GM23338 (cell line): ENCODE measurements at regions not wholly inside any gene's neighbourhood (a gene's known extent, or its start where the extent isn't known, plus 50 kb on each side); places are given as distances from the start of the nearest gene placed in this dataset.

Source experiments
- ATAC-seq: fragments of 200-7000 bp; cut with Tn5 transposase; 3 replicates; pipeline ENCODE4 v1.9.1; 2020
- DNase-seq: peaks from one replicate; pipeline ENCODE4 v3.0.0-alpha.2; 2015; ENCODE audit warnings: low spot score
- H2AFZ ChIP-seq: fragments of 200-600 bp; sonication (generic); 2 replicates; pipeline ENCODE4 v1.8.0; 2016; ENCODE audit warnings: antibody characterized with exemption, mild to moderate bottlenecking, moderate library complexity
- H3F3A ChIP-seq: fragments of 200-600 bp; sonication (generic); replicated peaks from 2 replicates; pipeline ENCODE4 v1.8.0; 2017; ENCODE audit warnings: antibody characterized with exemption, mixed run types, low read depth
- H3K27ac ChIP-seq: fragments of 200-600 bp; sonication (generic); 2 replicates; pipeline ENCODE4 v1.6.1; 2016; ENCODE audit warnings: low read depth
- H3K27me3 ChIP-seq: fragments of 200-600 bp; sonication (generic); 2 replicates; pipeline ENCODE4 v1.8.0; 2016; ENCODE audit warnings: mild to moderate bottlenecking, mixed run types, moderate library complexity; ENCODE audit not compliant: insufficient read depth
- H3K36me3 ChIP-seq: fragments of 200-600 bp; sonication (generic); 2 replicates; pipeline ENCODE4 v1.8.0; 2016; ENCODE audit warnings: mild to moderate bottlenecking; ENCODE audit not compliant: insufficient read depth
- H3K4me1 ChIP-seq: fragments of 200-600 bp; sonication (generic); 2 replicates; pipeline ENCODE4 v1.8.0; 2016; ENCODE audit warnings: mild to moderate bottlenecking, moderate library complexity; ENCODE audit not compliant: insufficient read depth
- H3K4me2 ChIP-seq: fragments of 200-600 bp; sonication (generic); 2 replicates; pipeline ENCODE4 v1.7.1; 2017; ENCODE audit warnings: mixed run types
- H3K4me3 ChIP-seq: fragments of 200-600 bp; sonication (generic); 2 replicates; pipeline ENCODE4 v1.6.1; 2016; ENCODE audit warnings: mixed run types
- H3K79me2 ChIP-seq: fragments of 200-600 bp; sonication (generic); replicated peaks from 2 replicates; pipeline ENCODE4 v1.8.0; 2017; ENCODE audit warnings: mild to moderate bottlenecking; ENCODE audit not compliant: insufficient read depth
- H3K9me2 ChIP-seq: fragments of 200-600 bp; sonication (generic); 2 replicates; pipeline ENCODE4 v1.8.0; 2017; ENCODE audit not compliant: insufficient read depth
- H4K20me1 ChIP-seq: fragments of 200-600 bp; sonication (generic); replicated peaks from 2 replicates; pipeline ENCODE4 v1.8.0; 2017; ENCODE audit warnings: mild to moderate bottlenecking; ENCODE audit not compliant: insufficient read depth
- H3K27ac Mint-ChIP-seq: 2 replicates; pipeline ENCODE4 v1.8.0; 2020; ENCODE audit warnings: inconsistent platforms, mild to moderate bottlenecking, moderate library complexity, mixed read lengths
- H3K27me3 Mint-ChIP-seq: 3 replicates; pipeline ENCODE4 v1.8.0; 2022; ENCODE audit warnings: low read depth, mild to moderate bottlenecking, moderate library complexity, mixed read lengths, inconsistent platforms; ENCODE audit not compliant: insufficient read depth, poor library complexity
- H3K36me3 Mint-ChIP-seq: 3 replicates; pipeline ENCODE4 v1.8.0; 2021; ENCODE audit warnings: low read depth, mild to moderate bottlenecking, inconsistent platforms, moderate library complexity, mixed read lengths
- H3K4me1 Mint-ChIP-seq: 3 replicates; pipeline ENCODE4 v1.8.0; 2020; ENCODE audit warnings: mild to moderate bottlenecking, inconsistent platforms, mixed read lengths
- H3K4me3 Mint-ChIP-seq: 3 replicates; pipeline ENCODE4 v1.8.0; 2021; ENCODE audit warnings: moderate library complexity, mild to moderate bottlenecking, inconsistent platforms, mixed read lengths
- H3K9me3 Mint-ChIP-seq: 3 replicates; pipeline ENCODE4 v1.8.0; 2020; ENCODE audit warnings: moderate library complexity, mild to moderate bottlenecking, inconsistent platforms, mixed read lengths
- CREB1 ChIP-seq: fragments of 250-450 bp; sonication (Bioruptor Pico); IDR thresholded peaks from 2 replicates; pipeline ENCODE4 v1.5.0; 2020; ENCODE audit warnings: low read depth, mild to moderate bottlenecking, moderate library complexity
- EZH2 ChIP-seq: fragments of 200-600 bp; sonication (generic); IDR thresholded peaks from one replicate; pipeline ENCODE4 v1.8.0; 2017; ENCODE audit warnings: antibody characterized with exemption, mild to moderate bottlenecking, low read depth; ENCODE audit not compliant: unreplicated experiment
- EZH2phosphoT487 ChIP-seq: fragments of 200-600 bp; sonication (generic); IDR thresholded peaks from one replicate; pipeline ENCODE4 v1.8.1; 2018; ENCODE audit warnings: antibody characterized with exemption; ENCODE audit not compliant: unreplicated experiment
- JUNB ChIP-seq: IDR thresholded peaks from one replicate; pipeline ENCODE4 v1.6.1; 2016; ENCODE audit warnings: antibody characterized with exemption; ENCODE audit not compliant: unreplicated experiment
- NANOG ChIP-seq: IDR thresholded peaks from 2 replicates; pipeline ENCODE4 v1.6.1; 2016; ENCODE audit warnings: antibody characterized with exemption, borderline replicate concordance
- POLR2AphosphoS5 ChIP-seq: IDR thresholded peaks from 2 replicates; pipeline ENCODE4 v1.6.1; 2016; ENCODE audit warnings: antibody characterized with exemption, low read depth
- STAT1 ChIP-seq: IDR thresholded peaks from one replicate; pipeline ENCODE4 v1.6.1; 2016; ENCODE audit warnings: antibody characterized with exemption; ENCODE audit not compliant: unreplicated experiment
- ZNF114 ChIP-seq: fragments of 250-450 bp; sonication (Bioruptor Pico); IDR thresholded peaks from 2 replicates; pipeline ENCODE4 v1.5.0; 2020; ENCODE audit warnings: mild to moderate bottlenecking, moderate library complexity
- ZNF331 ChIP-seq: fragments of 250-450 bp; sonication (Bioruptor Pico); IDR thresholded peaks from 2 replicates; pipeline ENCODE4 v1.5.0; 2020; ENCODE audit warnings: low read depth, mild to moderate bottlenecking, moderate library complexity
- TF ChIP-seq, protein P1 (sequence below): IDR thresholded peaks from 2 replicates; pipeline ENCODE4 v1.6.1; 2016; ENCODE audit warnings: antibody characterized with exemption
- TF ChIP-seq, protein P2 (sequence below), 2 experiments: fragments of 200-600 bp in 1 of 2; sonication (generic) in 1 of 2; conservative IDR thresholded peaks; 2 replicates each; pipeline versions ENCODE4 v1.5.1 to v1.6.1; 2016 to 2017; ENCODE audit warnings: antibody characterized with exemption in 2 of 2, low read depth in 2 of 2, mild to moderate bottlenecking in 2 of 2, moderate library complexity in 1 of 2
- TF ChIP-seq, protein P3 (sequence below): fragments of 250-450 bp; sonication (Bioruptor Pico); IDR thresholded peaks from 2 replicates; pipeline ENCODE4 v1.5.0; 2020; ENCODE audit warnings: mild to moderate bottlenecking, moderate library complexity
- TF ChIP-seq, protein P4 (sequence below): IDR thresholded peaks from one replicate; pipeline ENCODE4 v1.6.1; 2018; ENCODE audit warnings: antibody characterized with exemption; ENCODE audit not compliant: unreplicated experiment

DNA sequence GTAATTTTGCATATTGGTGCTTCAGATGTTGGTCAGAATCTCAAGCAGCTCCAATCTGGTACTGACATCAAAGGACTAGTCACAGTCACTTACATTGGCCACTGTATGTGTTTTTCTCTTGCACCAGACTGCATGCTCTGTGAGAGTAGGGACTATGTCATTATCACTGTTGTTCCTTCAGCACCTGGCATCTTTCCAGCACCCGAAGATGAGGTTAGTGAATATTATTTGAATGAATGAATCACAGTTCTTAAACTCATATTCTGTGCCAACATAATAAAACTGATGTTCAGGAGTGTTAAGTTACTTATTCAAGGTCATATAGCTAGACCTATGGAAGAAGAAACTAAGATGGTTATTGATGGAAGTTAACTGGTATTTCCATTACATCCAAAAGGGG lies 204.5 kb upstream of the TBX3 start:
- H3K27ac ChIP-seq, result no peak overlapping the region
- no peaks in the 10 kb centered on the region for H4K20me1 ChIP-seq
- H3K4me1 Mint-ChIP-seq, result no peaks in the 10 kb centered on the region
- H3K9me2 ChIP-seq, result 0 out of 2 replicates have a peak, but pooled peaks cover under 1% of the 10 kb centered on the region
- peaks cover 3% of the 10 kb centered on the region for H3K27me3 Mint-ChIP-seq
- no peak overlapping the region for H3K4me3 ChIP-seq
- no peaks in the 10 kb centered on the region for H3K36me3 ChIP-seq
- no peak for TF ChIP-seq EZH2phosphoT487
- TF ChIP-seq, protein P1, sequence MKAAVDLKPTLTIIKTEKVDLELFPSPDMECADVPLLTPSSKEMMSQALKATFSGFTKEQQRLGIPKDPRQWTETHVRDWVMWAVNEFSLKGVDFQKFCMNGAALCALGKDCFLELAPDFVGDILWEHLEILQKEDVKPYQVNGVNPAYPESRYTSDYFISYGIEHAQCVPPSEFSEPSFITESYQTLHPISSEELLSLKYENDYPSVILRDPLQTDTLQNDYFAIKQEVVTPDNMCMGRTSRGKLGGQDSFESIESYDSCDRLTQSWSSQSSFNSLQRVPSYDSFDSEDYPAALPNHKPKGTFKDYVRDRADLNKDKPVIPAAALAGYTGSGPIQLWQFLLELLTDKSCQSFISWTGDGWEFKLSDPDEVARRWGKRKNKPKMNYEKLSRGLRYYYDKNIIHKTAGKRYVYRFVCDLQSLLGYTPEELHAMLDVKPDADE, result no peak
- TF ChIP-seq EZH2, result no peak
- TF ChIP-seq, protein P2, sequence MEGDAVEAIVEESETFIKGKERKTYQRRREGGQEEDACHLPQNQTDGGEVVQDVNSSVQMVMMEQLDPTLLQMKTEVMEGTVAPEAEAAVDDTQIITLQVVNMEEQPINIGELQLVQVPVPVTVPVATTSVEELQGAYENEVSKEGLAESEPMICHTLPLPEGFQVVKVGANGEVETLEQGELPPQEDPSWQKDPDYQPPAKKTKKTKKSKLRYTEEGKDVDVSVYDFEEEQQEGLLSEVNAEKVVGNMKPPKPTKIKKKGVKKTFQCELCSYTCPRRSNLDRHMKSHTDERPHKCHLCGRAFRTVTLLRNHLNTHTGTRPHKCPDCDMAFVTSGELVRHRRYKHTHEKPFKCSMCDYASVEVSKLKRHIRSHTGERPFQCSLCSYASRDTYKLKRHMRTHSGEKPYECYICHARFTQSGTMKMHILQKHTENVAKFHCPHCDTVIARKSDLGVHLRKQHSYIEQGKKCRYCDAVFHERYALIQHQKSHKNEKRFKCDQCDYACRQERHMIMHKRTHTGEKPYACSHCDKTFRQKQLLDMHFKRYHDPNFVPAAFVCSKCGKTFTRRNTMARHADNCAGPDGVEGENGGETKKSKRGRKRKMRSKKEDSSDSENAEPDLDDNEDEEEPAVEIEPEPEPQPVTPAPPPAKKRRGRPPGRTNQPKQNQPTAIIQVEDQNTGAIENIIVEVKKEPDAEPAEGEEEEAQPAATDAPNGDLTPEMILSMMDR (conservative IDR thresholded peaks at IDR 0.05; ENCODE audit: low read depth in 2 of 2), result no peak
- no peak for TF ChIP-seq NANOG
- TF ChIP-seq ZNF114 (CRISPR knock-in tag), result no peak
- no peak for TF ChIP-seq CREB1 (CRISPR knock-in tag)
- no peak for TF ChIP-seq ZNF331
- TF ChIP-seq, protein P3, sequence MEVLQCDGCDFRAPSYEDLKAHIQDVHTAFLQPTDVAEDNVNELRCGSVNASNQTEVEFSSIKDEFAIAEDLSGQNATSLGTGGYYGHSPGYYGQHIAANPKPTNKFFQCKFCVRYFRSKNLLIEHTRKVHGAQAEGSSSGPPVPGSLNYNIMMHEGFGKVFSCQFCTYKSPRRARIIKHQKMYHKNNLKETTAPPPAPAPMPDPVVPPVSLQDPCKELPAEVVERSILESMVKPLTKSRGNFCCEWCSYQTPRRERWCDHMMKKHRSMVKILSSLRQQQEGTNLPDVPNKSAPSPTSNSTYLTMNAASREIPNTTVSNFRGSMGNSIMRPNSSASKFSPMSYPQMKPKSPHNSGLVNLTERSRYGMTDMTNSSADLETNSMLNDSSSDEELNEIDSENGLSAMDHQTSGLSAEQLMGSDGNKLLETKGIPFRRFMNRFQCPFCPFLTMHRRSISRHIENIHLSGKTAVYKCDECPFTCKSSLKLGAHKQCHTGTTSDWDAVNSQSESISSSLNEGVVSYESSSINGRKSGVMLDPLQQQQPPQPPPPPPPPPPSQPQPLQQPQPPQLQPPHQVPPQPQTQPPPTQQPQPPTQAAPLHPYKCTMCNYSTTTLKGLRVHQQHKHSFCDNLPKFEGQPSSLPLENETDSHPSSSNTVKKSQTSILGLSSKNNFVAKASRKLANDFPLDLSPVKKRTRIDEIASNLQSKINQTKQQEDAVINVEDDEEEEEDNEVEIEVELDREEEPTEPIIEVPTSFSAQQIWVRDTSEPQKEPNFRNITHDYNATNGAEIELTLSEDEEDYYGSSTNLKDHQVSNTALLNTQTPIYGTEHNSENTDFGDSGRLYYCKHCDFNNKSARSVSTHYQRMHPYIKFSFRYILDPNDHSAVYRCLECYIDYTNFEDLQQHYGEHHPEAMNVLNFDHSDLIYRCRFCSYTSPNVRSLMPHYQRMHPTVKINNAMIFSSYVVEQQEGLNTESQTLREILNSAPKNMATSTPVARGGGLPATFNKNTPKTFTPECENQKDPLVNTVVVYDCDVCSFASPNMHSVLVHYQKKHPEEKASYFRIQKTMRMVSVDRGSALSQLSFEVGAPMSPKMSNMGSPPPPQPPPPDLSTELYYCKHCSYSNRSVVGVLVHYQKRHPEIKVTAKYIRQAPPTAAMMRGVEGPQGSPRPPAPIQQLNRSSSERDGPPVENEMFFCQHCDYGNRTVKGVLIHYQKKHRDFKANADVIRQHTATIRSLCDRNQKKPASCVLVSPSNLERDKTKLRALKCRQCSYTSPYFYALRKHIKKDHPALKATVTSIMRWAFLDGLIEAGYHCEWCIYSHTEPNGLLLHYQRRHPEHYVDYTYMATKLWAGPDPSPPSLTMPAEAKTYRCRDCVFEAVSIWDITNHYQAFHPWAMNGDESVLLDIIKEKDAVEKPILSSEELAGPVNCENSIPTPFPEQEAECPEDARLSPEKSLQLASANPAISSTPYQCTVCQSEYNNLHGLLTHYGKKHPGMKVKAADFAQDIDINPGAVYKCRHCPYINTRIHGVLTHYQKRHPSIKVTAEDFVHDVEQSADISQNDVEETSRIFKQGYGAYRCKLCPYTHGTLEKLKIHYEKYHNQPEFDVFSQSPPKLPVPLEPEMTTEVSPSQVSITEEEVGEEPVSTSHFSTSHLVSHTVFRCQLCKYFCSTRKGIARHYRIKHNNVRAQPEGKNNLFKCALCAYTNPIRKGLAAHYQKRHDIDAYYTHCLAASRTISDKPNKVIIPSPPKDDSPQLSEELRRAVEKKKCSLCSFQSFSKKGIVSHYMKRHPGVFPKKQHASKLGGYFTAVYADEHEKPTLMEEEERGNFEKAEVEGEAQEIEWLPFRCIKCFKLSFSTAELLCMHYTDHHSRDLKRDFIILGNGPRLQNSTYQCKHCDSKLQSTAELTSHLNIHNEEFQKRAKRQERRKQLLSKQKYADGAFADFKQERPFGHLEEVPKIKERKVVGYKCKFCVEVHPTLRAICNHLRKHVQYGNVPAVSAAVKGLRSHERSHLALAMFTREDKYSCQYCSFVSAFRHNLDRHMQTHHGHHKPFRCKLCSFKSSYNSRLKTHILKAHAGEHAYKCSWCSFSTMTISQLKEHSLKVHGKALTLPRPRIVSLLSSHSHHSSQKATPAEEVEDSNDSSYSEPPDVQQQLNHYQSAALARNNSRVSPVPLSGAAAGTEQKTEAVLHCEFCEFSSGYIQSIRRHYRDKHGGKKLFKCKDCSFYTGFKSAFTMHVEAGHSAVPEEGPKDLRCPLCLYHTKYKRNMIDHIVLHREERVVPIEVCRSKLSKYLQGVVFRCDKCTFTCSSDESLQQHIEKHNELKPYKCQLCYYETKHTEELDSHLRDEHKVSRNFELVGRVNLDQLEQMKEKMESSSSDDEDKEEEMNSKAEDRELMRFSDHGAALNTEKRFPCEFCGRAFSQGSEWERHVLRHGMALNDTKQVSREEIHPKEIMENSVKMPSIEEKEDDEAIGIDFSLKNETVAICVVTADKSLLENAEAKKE (CRISPR knock-in tag), result no peak
- TF ChIP-seq STAT1, result no peak
- TF ChIP-seq JUNB, result no peak
- TF ChIP-seq POLR2AphosphoS5, result no peak
- TF ChIP-seq, protein P4, sequence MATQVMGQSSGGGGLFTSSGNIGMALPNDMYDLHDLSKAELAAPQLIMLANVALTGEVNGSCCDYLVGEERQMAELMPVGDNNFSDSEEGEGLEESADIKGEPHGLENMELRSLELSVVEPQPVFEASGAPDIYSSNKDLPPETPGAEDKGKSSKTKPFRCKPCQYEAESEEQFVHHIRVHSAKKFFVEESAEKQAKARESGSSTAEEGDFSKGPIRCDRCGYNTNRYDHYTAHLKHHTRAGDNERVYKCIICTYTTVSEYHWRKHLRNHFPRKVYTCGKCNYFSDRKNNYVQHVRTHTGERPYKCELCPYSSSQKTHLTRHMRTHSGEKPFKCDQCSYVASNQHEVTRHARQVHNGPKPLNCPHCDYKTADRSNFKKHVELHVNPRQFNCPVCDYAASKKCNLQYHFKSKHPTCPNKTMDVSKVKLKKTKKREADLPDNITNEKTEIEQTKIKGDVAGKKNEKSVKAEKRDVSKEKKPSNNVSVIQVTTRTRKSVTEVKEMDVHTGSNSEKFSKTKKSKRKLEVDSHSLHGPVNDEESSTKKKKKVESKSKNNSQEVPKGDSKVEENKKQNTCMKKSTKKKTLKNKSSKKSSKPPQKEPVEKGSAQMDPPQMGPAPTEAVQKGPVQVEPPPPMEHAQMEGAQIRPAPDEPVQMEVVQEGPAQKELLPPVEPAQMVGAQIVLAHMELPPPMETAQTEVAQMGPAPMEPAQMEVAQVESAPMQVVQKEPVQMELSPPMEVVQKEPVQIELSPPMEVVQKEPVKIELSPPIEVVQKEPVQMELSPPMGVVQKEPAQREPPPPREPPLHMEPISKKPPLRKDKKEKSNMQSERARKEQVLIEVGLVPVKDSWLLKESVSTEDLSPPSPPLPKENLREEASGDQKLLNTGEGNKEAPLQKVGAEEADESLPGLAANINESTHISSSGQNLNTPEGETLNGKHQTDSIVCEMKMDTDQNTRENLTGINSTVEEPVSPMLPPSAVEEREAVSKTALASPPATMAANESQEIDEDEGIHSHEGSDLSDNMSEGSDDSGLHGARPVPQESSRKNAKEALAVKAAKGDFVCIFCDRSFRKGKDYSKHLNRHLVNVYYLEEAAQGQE, result no peak
- H3K27me3 ChIP-seq, result no peaks in the 10 kb centered on the region
- H3F3A ChIP-seq, result no peaks in the 10 kb centered on the region
- H2AFZ ChIP-seq, result no peak overlapping the region
- H3K79me2 ChIP-seq, result no peaks in the 10 kb centered on the region
- H3K4me3 Mint-ChIP-seq, result no peak overlapping the region
- no peaks in the 10 kb centered on the region for H3K4me1 ChIP-seq
- no peaks in the 10 kb centered on the region for H3K36me3 Mint-ChIP-seq
- no peaks in the 10 kb centered on the region for H3K9me3 Mint-ChIP-seq
- ATAC-seq, result no peak
- H3K27ac Mint-ChIP-seq, result no peak overlapping the region
- no peak overlapping the region for H3K4me2 ChIP-seq
- DNase-seq, result no peak
